GM21515 (cell line): ENCODE measurements at regions not wholly inside any gene's neighbourhood (a gene's known extent, or its start where the extent isn't known, plus 50 kb on each side); places are given as distances from the start of the nearest gene placed in this dataset.

Experiments
- ATAC-seq: cut with Tn5 transposase; IDR thresholded peaks from one replicate; pipeline ENCODE4 v1.9.1; 2021; ENCODE audit not compliant: unreplicated experiment

GRCh38 chr18:27763341-27763740 lies 413.6 kb downstream of the CDH2 start:
- no peak for ATAC-seq

- no peak for ATAC-seq
Observed at GRCh38 chr18:27762054-27762453, 414.9 kb downstream of the CDH2 start.

- no peak for ATAC-seq
Observed at GRCh38 chr18:27752944-27753343, 424.0 kb downstream of the CDH2 start.

GRCh38 chr18:27750923-27751322 lies 426.0 kb downstream of the CDH2 start:
- no peak for ATAC-seq

- no peak for ATAC-seq
Observed at GRCh38 chr18:27750014-27750413, 426.9 kb downstream of the CDH2 start.

GRCh38 chr18:27749194-27749593 lies 427.7 kb downstream of the CDH2 start:
- no peak for ATAC-seq

- ATAC-seq, result no peak
Observed at GRCh38 chr18:27746241-27746640, 430.7 kb downstream of the CDH2 start.

- ATAC-seq, result no peak
Observed at GRCh38 chr18:27735117-27735516, 441.8 kb downstream of the CDH2 start.

- no peak for ATAC-seq
Observed at GRCh38 chr18:27731211-27731610, 445.7 kb downstream of the CDH2 start.

- no peak for ATAC-seq
Observed at GRCh38 chr18:27728659-27729058, 448.3 kb downstream of the CDH2 start.

GRCh38 chr18:27724362-27724761 lies 452.6 kb downstream of the CDH2 start:
- no peak for ATAC-seq

- no peak for ATAC-seq
Observed at GRCh38 chr18:27723168-27723567, 453.8 kb downstream of the CDH2 start.

GRCh38 chr18:27719680-27720079 lies 457.2 kb downstream of the CDH2 start:
- ATAC-seq, result no peak

GRCh38 chr18:27717816-27718215 lies 459.1 kb downstream of the CDH2 start:
- no peak for ATAC-seq

- no peak for ATAC-seq
Observed at GRCh38 chr18:27717250-27717649, 459.7 kb downstream of the CDH2 start.

- ATAC-seq, result no peak
Observed at GRCh38 chr18:27715751-27716150, 461.2 kb downstream of the CDH2 start.

- no peak for ATAC-seq
Observed at GRCh38 chr18:27713738-27714095, 463.2 kb downstream of the CDH2 start.

GRCh38 chr18:27713037-27713737 lies 463.7 kb downstream of the CDH2 start:
- ATAC-seq, result no peak

GRCh38 chr18:27712066-27712465 lies 464.9 kb downstream of the CDH2 start:
- no peak for ATAC-seq

GRCh38 chr18:27711382-27711781 lies 465.5 kb downstream of the CDH2 start:
- no peak for ATAC-seq

- ATAC-seq, result no peak
Observed at GRCh38 chr18:27709344-27709743, 467.6 kb downstream of the CDH2 start.

GRCh38 chr18:27707201-27707600 lies 469.7 kb downstream of the CDH2 start:
- no peak for ATAC-seq

- ATAC-seq, result no peak
Observed at GRCh38 chr18:27704736-27705361, 472.1 kb downstream of the CDH2 start.
